ENCODE measurements at regions not wholly inside any gene's neighbourhood (a gene's known extent, or its start where the extent isn't known, plus 50 kb on each side); places are given as distances from the start of the nearest gene placed in this dataset.

GRCh38 chr15:81901319-81901718 lies 144.5 kb downstream of the MEX3B start (continued):
- no peak for TF ChIP-seq TCF12 (IDR thresholded peaks at IDR 0.05)

GRCh38 chr15:81899730-81900129 lies 146.1 kb downstream of the MEX3B start:
- peaks cover 0 to 16% of the 10 kb centered on the region in 2 experiments; a peak in 2 of 4 replicates for H3K4me1 ChIP-seq (ENCODE audit: control insufficient read depth in 1 of 2, insufficient read depth in 2 of 2, low read depth in 1 of 2, low read length in 1 of 2)
- POLR2A ChIA-PET, result interaction anchor here (1.0 kb wide), 1 partner anchor 9 kb away, joined by 3 read pairs; no protein-coding TSS in a partner anchor
- no peaks in the 10 kb centered on the region for H3K79me2 ChIP-seq (ENCODE audit: insufficient read depth)
- no peak overlapping the region for H2AFZ ChIP-seq (ENCODE audit: low read depth)
- no peaks in the 10 kb centered on the region for H3K36me3 ChIP-seq (replicated peaks in 1 of 2; ENCODE audit: control insufficient read depth in 1 of 2, insufficient read depth in 2 of 2, low read length in 1 of 2)
- peak; percentile 33 for DNase-seq
- H3K9me2 ChIP-seq, result no peaks in the 10 kb centered on the region
- no peak for TF ChIP-seq JUND (IDR thresholded peaks at IDR 0.05)
- TF ChIP-seq EP300 (IDR thresholded peaks at IDR 0.05; ENCODE audit: borderline replicate concordance in 1 of 2, low read depth in 1 of 2, low read length in 1 of 2), result peak in 1 of 2 experiments; percentile 76; a peak in 2 of 4 replicates
- no peak for TF ChIP-seq FOSL2 (IDR thresholded peaks at IDR 0.05; ENCODE audit: borderline replicate concordance, low read depth)
- peak; percentile 13 for TF ChIP-seq CHD2 (IDR thresholded peaks at IDR 0.05; ENCODE audit: low read length, partially characterized antibody)
- TF ChIP-seq NRF1 (IDR thresholded peaks at IDR 0.05; ENCODE audit: low read depth, low read length), result no peak
- peak; percentile 24; the same call in 1 of the 2 replicates for TF ChIP-seq GATA2 (CRISPR knock-in tag; IDR thresholded peaks at IDR 0.05)
- TF ChIP-seq RCOR1 (IDR thresholded peaks at IDR 0.05; ENCODE audit: low read length), result peak; percentile 61
- no peak overlapping the region for H3K9ac ChIP-seq
- H4K20me1 ChIP-seq (ENCODE audit: insufficient read depth), result no peaks in the 10 kb centered on the region
- H3F3A ChIP-seq (replicated peaks; ENCODE audit: insufficient read depth), result no peaks in the 10 kb centered on the region
- H3K4me2 ChIP-seq, result no peak overlapping the region
- no peaks in the 10 kb centered on the region for H3K9me3 ChIP-seq
- 28% methylated on average over 2 of the region's 2 CpGs for WGBS (ENCODE audit: low lambda C conversion rate)
- CTCF ChIA-PET, result interaction anchor here (0.6 to 1.4 kb wide), 3 partner anchors 83 to 634 kb away, joined by 3 to 4 read pairs (median 3); no protein-coding TSS in a partner anchor
- H3K27ac ChIP-seq (ENCODE audit: low read depth in 2 of 2, low read length in 1 of 2), result peak overlapping the region in 1 of 2 experiments; percentile 43; a peak in 2 of 4 replicates
- H3K4me3 ChIP-seq (ENCODE audit: low read depth in 2 of 2, low read length in 1 of 2), result no peak overlapping the region
- no peaks in the 10 kb centered on the region for H3K27me3 ChIP-seq (ENCODE audit: insufficient read depth)

- H4K20me1 ChIP-seq (ENCODE audit: insufficient read depth), result no peaks in the 10 kb centered on the region
These were observed 146.8 kb downstream of the MEX3B start for GRCh38 chr15:81899024-81899423.

More at GRCh38 chr15:81899024-81899423, 146.8 kb downstream of the MEX3B start:
- no peak overlapping the region for H3K4me2 ChIP-seq
- no peaks in the 10 kb centered on the region for H3K27me3 ChIP-seq (ENCODE audit: insufficient read depth)
- WGBS (ENCODE audit: low lambda C conversion rate), result 47% methylated on average over 2 of the region's 2 CpGs
- no peak for DNase-seq
- H3K9me3 ChIP-seq, result no peaks in the 10 kb centered on the region
- H3K79me2 ChIP-seq (ENCODE audit: insufficient read depth), result no peaks in the 10 kb centered on the region
- H3F3A ChIP-seq (replicated peaks; ENCODE audit: insufficient read depth), result no peaks in the 10 kb centered on the region
- no peaks in the 10 kb centered on the region for H3K36me3 ChIP-seq (replicated peaks in 1 of 2; ENCODE audit: control insufficient read depth in 1 of 2, insufficient read depth in 2 of 2, low read length in 1 of 2)
- peaks cover 0 to 16% of the 10 kb centered on the region in 2 experiments; a peak in 2 of 4 replicates for H3K4me1 ChIP-seq (ENCODE audit: control insufficient read depth in 1 of 2, insufficient read depth in 2 of 2, low read depth in 1 of 2, low read length in 1 of 2)
- POLR2A ChIA-PET, result interaction anchor here (1.0 kb wide), 1 partner anchor 10 kb away, joined by 3 read pairs; no protein-coding TSS in a partner anchor
- H3K4me3 ChIP-seq (ENCODE audit: low read depth in 2 of 2, low read length in 1 of 2), result no peak overlapping the region
- peak overlapping the region in 1 of 2 experiments; percentile 26; a peak in 2 of 4 replicates for H3K27ac ChIP-seq (ENCODE audit: low read depth in 2 of 2, low read length in 1 of 2)
- H3K9me2 ChIP-seq, result no peaks in the 10 kb centered on the region
- CTCF ChIA-PET, result interaction anchor here (1.0 kb wide), 1 partner anchor 499 kb away, joined by 3 read pairs; no protein-coding TSS in a partner anchor
- no peak overlapping the region for H2AFZ ChIP-seq (ENCODE audit: low read depth)
- H3K9ac ChIP-seq, result no peak overlapping the region
- TF ChIP-seq IRF3 (IDR thresholded peaks at IDR 0.05; ENCODE audit: low read depth, low read length) (no peak), RFX5 (IDR thresholded peaks at IDR 0.05; ENCODE audit: low read length) (no peak)
